22Rv1 (cell line): ENCODE measurements at regions not wholly inside any gene's neighbourhood (a gene's known extent, or its start where the extent isn't known, plus 50 kb on each side); places are given as distances from the start of the nearest gene placed in this dataset.

Experiments
- CTCF ChIP-seq: fragments of 450-650 bp; IDR thresholded peaks from 2 replicates; pipeline ENCODE4 v1.5.1; 2017; ENCODE audit warnings: mild to moderate bottlenecking
- ZFX ChIP-seq: fragments of 450-650 bp; IDR thresholded peaks from 2 replicates; pipeline ENCODE4 v1.6.1; 2017; ENCODE audit warnings: antibody characterized with exemption, borderline replicate concordance

- no peak for TF ChIP-seq CTCF
- no peak for TF ChIP-seq ZFX
Observed at GRCh38 chr7:144982133-144982532, 146.3 kb upstream of the TPK1 start.
